GM12874 (cell line): ENCODE measurements at regions not wholly inside any gene's neighbourhood (a gene's known extent, or its start where the extent isn't known, plus 50 kb on each side); places are given as distances from the start of the nearest gene placed in this dataset.

Experiments used
- CTCF ChIP-seq: IDR thresholded peaks from 2 replicates; pipeline ENCODE4 v1.5.1; 2011; ENCODE audit warnings: low read depth, mild to moderate bottlenecking, control low read depth, low read length, moderate library complexity; ENCODE audit not compliant: insufficient read depth

- no peak for TF ChIP-seq CTCF
Measured at GRCh38 chr11:15851051-15851498, 505.3 kb downstream of the SOX6 start.

- TF ChIP-seq CTCF = no peak
Measured at GRCh38 chr11:15852179-15852578, 504.2 kb downstream of the SOX6 start.

- TF ChIP-seq CTCF = no peak
Measured at GRCh38 chr11:15854245-15854644, 502.1 kb downstream of the SOX6 start.

GRCh38 chr11:15858881-15859280 lies 497.5 kb downstream of the SOX6 start:
- TF ChIP-seq CTCF = no peak

GRCh38 chr11:15859411-15859810 lies 496.9 kb downstream of the SOX6 start:
- TF ChIP-seq CTCF = no peak

- TF ChIP-seq CTCF = no peak
Measured at GRCh38 chr11:15861256-15861655, 495.1 kb downstream of the SOX6 start.

- no peak for TF ChIP-seq CTCF
Measured at GRCh38 chr11:15863411-15863810, 492.9 kb downstream of the SOX6 start.
